Osteocyte (in vitro differentiated cells): ENCODE measurements at regions not wholly inside any gene's neighbourhood (a gene's known extent, or its start where the extent isn't known, plus 50 kb on each side); places are given as distances from the start of the nearest gene placed in this dataset.

Experiments used
- DNase-seq: peaks from one replicate; pipeline ENCODE4 v3.0.0; 2021; ENCODE audit warnings: mixed read lengths; ENCODE audit not compliant: unreplicated experiment; ENCODE audit errors: extremely low spot score
- H3K27ac Mint-ChIP-seq: one replicate; pipeline ENCODE4 v1.8.0; 2021; ENCODE audit warnings: mild to moderate bottlenecking, mixed read lengths; ENCODE audit not compliant: unreplicated experiment
- H3K27me3 Mint-ChIP-seq: one replicate; pipeline ENCODE4 v1.8.0; 2021; ENCODE audit warnings: mixed read lengths; ENCODE audit not compliant: unreplicated experiment
- H3K36me3 Mint-ChIP-seq: one replicate; pipeline ENCODE4 v1.8.0; 2021; ENCODE audit warnings: mixed read lengths; ENCODE audit not compliant: unreplicated experiment
- H3K4me1 Mint-ChIP-seq: one replicate; pipeline ENCODE4 v1.8.0; 2021; ENCODE audit warnings: mixed read lengths; ENCODE audit not compliant: unreplicated experiment
- H3K4me3 Mint-ChIP-seq: one replicate; pipeline ENCODE4 v1.8.0; 2021; ENCODE audit warnings: mild to moderate bottlenecking, moderate library complexity, mixed read lengths; ENCODE audit not compliant: unreplicated experiment
- H3K9me3 Mint-ChIP-seq: one replicate; pipeline ENCODE4 v1.8.0; 2021; ENCODE audit warnings: mixed read lengths; ENCODE audit not compliant: unreplicated experiment
- CTCF ChIP-seq: fragments of 200-600 bp; sonication (generic); IDR thresholded peaks from 2 replicates; pipeline ENCODE4 v1.5.0; 2021; ENCODE audit warnings: antibody characterized with exemption, mild to moderate bottlenecking, moderate library complexity

GRCh38 chr5:29016067-29016466 is 1977.7 kb upstream of the CDH9 start:
- peaks cover 7% of the 10 kb centered on the region for H3K4me1 Mint-ChIP-seq
- no peak overlapping the region for H3K27ac Mint-ChIP-seq
- TF ChIP-seq CTCF: no peak
- peaks cover 14% of the 10 kb centered on the region for H3K27me3 Mint-ChIP-seq
- DNase-seq: no peak
- no peaks in the 10 kb centered on the region for H3K36me3 Mint-ChIP-seq
- no peak overlapping the region for H3K4me3 Mint-ChIP-seq
- H3K9me3 Mint-ChIP-seq: no peaks in the 10 kb centered on the region

GRCh38 chr5:29015523-29015922 is 1977.1 kb upstream of the CDH9 start:
- Mint-ChIP-seq H3K27me3 (peaks cover 14% of the 10 kb centered on the region), H3K9me3 (no peaks in the 10 kb centered on the region), H3K27ac (no peak overlapping the region), H3K36me3 (no peaks in the 10 kb centered on the region), H3K4me3 (no peak overlapping the region), H3K4me1 (peaks cover 7% of the 10 kb centered on the region)
- no peak for DNase-seq
- no peak for TF ChIP-seq CTCF

- DNase-seq: no peak
- peak; percentile 31 for TF ChIP-seq CTCF
- no peak overlapping the region for H3K4me3 Mint-ChIP-seq
- peaks cover 8% of the 10 kb centered on the region for H3K27me3 Mint-ChIP-seq
- H3K4me1 Mint-ChIP-seq: no peaks in the 10 kb centered on the region
- no peaks in the 10 kb centered on the region for H3K36me3 Mint-ChIP-seq
- H3K9me3 Mint-ChIP-seq: no peaks in the 10 kb centered on the region
- no peak overlapping the region for H3K27ac Mint-ChIP-seq
Observed at GRCh38 chr5:29005386-29005785, 1967.0 kb upstream of the CDH9 start.

- peaks cover 5% of the 10 kb centered on the region for H3K27me3 Mint-ChIP-seq
- H3K4me3 Mint-ChIP-seq: no peak overlapping the region
- DNase-seq: no peak
- H3K4me1 Mint-ChIP-seq: no peaks in the 10 kb centered on the region
- no peak overlapping the region for H3K27ac Mint-ChIP-seq
- H3K9me3 Mint-ChIP-seq: no peaks in the 10 kb centered on the region
- H3K36me3 Mint-ChIP-seq: no peaks in the 10 kb centered on the region
- TF ChIP-seq CTCF: no peak
Observed at GRCh38 chr5:29002481-29002880, 1964.1 kb upstream of the CDH9 start.

- DNase-seq: no peak
- Mint-ChIP-seq H3K9me3 (no peaks in the 10 kb centered on the region), H3K27ac (no peak overlapping the region), H3K27me3 (peaks cover 5% of the 10 kb centered on the region), H3K36me3 (no peaks in the 10 kb centered on the region), H3K4me1 (no peaks in the 10 kb centered on the region), H3K4me3 (no peak overlapping the region)
- peak; percentile 27 for TF ChIP-seq CTCF
Observed at GRCh38 chr5:29001666-29002065, 1963.3 kb upstream of the CDH9 start.
